ENCODE measurements at regions not wholly inside any gene's neighbourhood (a gene's known extent, or its start where the extent isn't known, plus 50 kb on each side); places are given as distances from the start of the nearest gene placed in this dataset.

- peaks cover 30% of the 10 kb centered on the region for H3K27me3 Mint-ChIP-seq
- DNase-seq (no peak), ATAC-seq (ENCODE audit: poor library complexity) (no peak)
- H3K27ac Mint-ChIP-seq = no peak overlapping the region
- Histone ChIP-seq H3K9me3 (ENCODE audit: control insufficient read depth in 1 of 2, insufficient read depth in 1 of 2, low read length in 2 of 2) (peaks cover 8 to 13% of the 10 kb centered on the region in 2 experiments), H3K4me3 (ENCODE audit: low read length) (no peak overlapping the region), H3K4me1 (ENCODE audit: insufficient read depth, low read length) (no peaks in the 10 kb centered on the region), H3K27me3 (ENCODE audit: control insufficient read depth in 1 of 2, insufficient read depth in 2 of 2, low read length in 2 of 2) (no peaks in the 10 kb centered on the region), H3K36me3 (ENCODE audit: insufficient read depth, low read length) (no peaks in the 10 kb centered on the region), H3K27ac (ENCODE audit: low read depth in 1 of 2, low read length in 2 of 2) (no peak overlapping the region)
- ChIA-PET CTCF (no interaction called here), POLR2A (no interaction called here)
- H3K9me3 Mint-ChIP-seq = peaks cover 33% of the 10 kb centered on the region
- H3K4me1 Mint-ChIP-seq (ENCODE audit: low read depth) = no peaks in the 10 kb centered on the region
- intact Hi-C loops (cut with DNase I, micrococcal nuclease) = no loop called here
- no peak overlapping the region for H3K4me3 Mint-ChIP-seq
- no peak for TF ChIP-seq CTCF (IDR thresholded peaks at IDR 0.05)
- no peaks in the 10 kb centered on the region for H3K36me3 Mint-ChIP-seq (ENCODE audit: low read depth)
These were observed 188.9 kb downstream of the ZNF648 start for GRCh38 chr1:181872562-181872961.

GRCh38 chr1:181863736-181864135 lies 197.8 kb downstream of the ZNF648 start:
- H3K9me3 Mint-ChIP-seq = no peaks in the 10 kb centered on the region
- ATAC-seq (ENCODE audit: poor library complexity) = no peak
- no peaks in the 10 kb centered on the region for H3K36me3 Mint-ChIP-seq (ENCODE audit: low read depth)
- DNase-seq = no peak
- no peaks in the 10 kb centered on the region for H3K9me3 ChIP-seq (ENCODE audit: control insufficient read depth in 1 of 2, insufficient read depth in 1 of 2, low read length in 2 of 2)
- no peak overlapping the region for H3K4me3 ChIP-seq (ENCODE audit: low read length)
- TF ChIP-seq CTCF (IDR thresholded peaks at IDR 0.05) = no peak
- intact Hi-C loops (cut with DNase I, micrococcal nuclease) = no loop called here
- no peaks in the 10 kb centered on the region for H3K4me1 Mint-ChIP-seq (ENCODE audit: low read depth)
- CTCF ChIA-PET = no interaction called here
- H3K36me3 ChIP-seq (ENCODE audit: insufficient read depth, low read length) = no peaks in the 10 kb centered on the region
- H3K27me3 Mint-ChIP-seq = peaks cover 11% of the 10 kb centered on the region
- POLR2A ChIA-PET = no interaction called here
- no peaks in the 10 kb centered on the region for H3K4me1 ChIP-seq (ENCODE audit: insufficient read depth, low read length)
- H3K27me3 ChIP-seq (ENCODE audit: control insufficient read depth in 1 of 2, insufficient read depth in 2 of 2, low read length in 2 of 2) = no peaks in the 10 kb centered on the region
- H3K4me3 Mint-ChIP-seq = no peak overlapping the region
- no peak overlapping the region for H3K27ac Mint-ChIP-seq
- no peak overlapping the region for H3K27ac ChIP-seq (ENCODE audit: low read depth in 1 of 2, low read length in 2 of 2)

- Histone ChIP-seq H3K4me1 (ENCODE audit: insufficient read depth, low read length) (no peaks in the 10 kb centered on the region), H3K27ac (ENCODE audit: low read depth in 1 of 2, low read length in 2 of 2) (no peak overlapping the region), H3K27me3 (ENCODE audit: control insufficient read depth in 1 of 2, insufficient read depth in 2 of 2, low read length in 2 of 2) (no peaks in the 10 kb centered on the region), H3K9me3 (ENCODE audit: control insufficient read depth in 1 of 2, insufficient read depth in 1 of 2, low read length in 2 of 2) (no peaks in the 10 kb centered on the region), H3K4me3 (ENCODE audit: low read length) (no peak overlapping the region), H3K36me3 (ENCODE audit: insufficient read depth, low read length) (no peaks in the 10 kb centered on the region)
- Mint-ChIP-seq H3K27me3 (peaks cover 6% of the 10 kb centered on the region), H3K4me3 (no peak overlapping the region), H3K9me3 (no peaks in the 10 kb centered on the region), H3K36me3 (ENCODE audit: low read depth) (no peaks in the 10 kb centered on the region), H3K4me1 (ENCODE audit: low read depth) (no peaks in the 10 kb centered on the region), H3K27ac (no peak overlapping the region)
- CTCF ChIA-PET = no interaction called here
- intact Hi-C loops (cut with DNase I, micrococcal nuclease) = no loop called here
- TF ChIP-seq CTCF (IDR thresholded peaks at IDR 0.05) = no peak
- ATAC-seq (ENCODE audit: poor library complexity) (no peak), DNase-seq (no peak)
- POLR2A ChIA-PET = no interaction called here
These were observed 198.5 kb downstream of the ZNF648 start for GRCh38 chr1:181863006-181863405.
